Astrocyte of the cerebellum (primary cell): ENCODE measurements at regions not wholly inside any gene's neighbourhood (a gene's known extent, or its start where the extent isn't known, plus 50 kb on each side); places are given as distances from the start of the nearest gene placed in this dataset.
A peak's percentile ranks its signal among the peaks of the same experiment; 100 is the strongest.

Source experiments
- DNase-seq: peaks from one replicate; pipeline ENCODE4 v3.0.0-alpha.2; 2011; ENCODE audit warnings: low read depth
- H3K4me3 ChIP-seq: 2 replicates; pipeline ENCODE4 v1.5.1; 2011; ENCODE audit warnings: mild to moderate bottlenecking, low read depth, low read length, moderate library complexity
- in situ Hi-C: cut with HindIII; loops from 2 replicates; pipeline ENCODE4 v1.10.0; 2017; ENCODE audit warnings: low sequenced_read_pairs
- TF ChIP-seq, protein P1 (sequence below): IDR thresholded peaks from 2 replicates; pipeline ENCODE4 v1.5.1; 2012; ENCODE audit warnings: low read length, low read depth, moderate library complexity, mild to moderate bottlenecking; ENCODE audit errors: missing control alignments

DNA sequence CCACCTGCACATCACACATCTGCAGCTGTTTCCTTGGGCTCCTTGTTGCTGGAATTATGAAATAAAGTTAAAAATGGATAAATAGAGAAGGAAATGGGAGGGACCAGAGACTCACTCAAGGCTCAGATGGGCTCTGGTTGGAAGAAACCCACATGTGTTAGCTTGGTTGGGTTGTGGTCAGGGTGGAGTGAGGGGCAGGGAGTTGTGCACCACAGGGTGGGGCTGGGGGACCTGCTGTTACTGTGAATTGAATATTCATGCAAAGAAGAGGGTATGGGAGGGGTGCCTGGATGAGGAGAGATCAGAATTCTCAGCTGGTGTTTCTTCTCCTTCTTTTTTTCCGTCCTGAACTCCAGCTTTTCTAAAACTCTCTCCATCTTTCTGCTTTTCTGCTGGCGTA lies 320.7 kb downstream of the MAP2K4 start:
- TF ChIP-seq, protein P1, sequence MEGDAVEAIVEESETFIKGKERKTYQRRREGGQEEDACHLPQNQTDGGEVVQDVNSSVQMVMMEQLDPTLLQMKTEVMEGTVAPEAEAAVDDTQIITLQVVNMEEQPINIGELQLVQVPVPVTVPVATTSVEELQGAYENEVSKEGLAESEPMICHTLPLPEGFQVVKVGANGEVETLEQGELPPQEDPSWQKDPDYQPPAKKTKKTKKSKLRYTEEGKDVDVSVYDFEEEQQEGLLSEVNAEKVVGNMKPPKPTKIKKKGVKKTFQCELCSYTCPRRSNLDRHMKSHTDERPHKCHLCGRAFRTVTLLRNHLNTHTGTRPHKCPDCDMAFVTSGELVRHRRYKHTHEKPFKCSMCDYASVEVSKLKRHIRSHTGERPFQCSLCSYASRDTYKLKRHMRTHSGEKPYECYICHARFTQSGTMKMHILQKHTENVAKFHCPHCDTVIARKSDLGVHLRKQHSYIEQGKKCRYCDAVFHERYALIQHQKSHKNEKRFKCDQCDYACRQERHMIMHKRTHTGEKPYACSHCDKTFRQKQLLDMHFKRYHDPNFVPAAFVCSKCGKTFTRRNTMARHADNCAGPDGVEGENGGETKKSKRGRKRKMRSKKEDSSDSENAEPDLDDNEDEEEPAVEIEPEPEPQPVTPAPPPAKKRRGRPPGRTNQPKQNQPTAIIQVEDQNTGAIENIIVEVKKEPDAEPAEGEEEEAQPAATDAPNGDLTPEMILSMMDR = no peak
- in situ Hi-C loops = no loop called here
- DNase-seq = no peak
- H3K4me3 ChIP-seq = no peak overlapping the region

DNA sequence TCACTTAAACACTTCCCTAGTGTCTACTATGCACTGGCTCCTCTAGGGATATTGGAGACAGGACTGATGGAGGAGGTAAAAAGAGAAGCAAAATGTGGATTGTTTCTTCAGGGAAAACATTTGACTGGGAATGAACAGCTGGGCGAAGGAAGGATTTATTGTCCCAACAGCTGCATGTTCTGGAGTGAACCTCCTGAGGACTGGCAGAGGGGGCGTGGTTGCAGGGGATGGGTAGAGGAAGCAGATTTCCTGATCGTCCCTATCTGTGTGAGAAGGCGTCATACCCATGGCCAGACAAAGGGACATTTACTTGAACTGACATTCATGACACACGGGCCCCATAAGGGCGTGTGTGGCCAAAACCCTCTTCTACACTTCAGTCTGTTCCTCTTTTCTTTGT lies 321.5 kb downstream of the MAP2K4 start:
- in situ Hi-C loops = no loop called here
- no peak for DNase-seq
- TF ChIP-seq, protein P1 = no peak
- no peak overlapping the region for H3K4me3 ChIP-seq

DNA sequence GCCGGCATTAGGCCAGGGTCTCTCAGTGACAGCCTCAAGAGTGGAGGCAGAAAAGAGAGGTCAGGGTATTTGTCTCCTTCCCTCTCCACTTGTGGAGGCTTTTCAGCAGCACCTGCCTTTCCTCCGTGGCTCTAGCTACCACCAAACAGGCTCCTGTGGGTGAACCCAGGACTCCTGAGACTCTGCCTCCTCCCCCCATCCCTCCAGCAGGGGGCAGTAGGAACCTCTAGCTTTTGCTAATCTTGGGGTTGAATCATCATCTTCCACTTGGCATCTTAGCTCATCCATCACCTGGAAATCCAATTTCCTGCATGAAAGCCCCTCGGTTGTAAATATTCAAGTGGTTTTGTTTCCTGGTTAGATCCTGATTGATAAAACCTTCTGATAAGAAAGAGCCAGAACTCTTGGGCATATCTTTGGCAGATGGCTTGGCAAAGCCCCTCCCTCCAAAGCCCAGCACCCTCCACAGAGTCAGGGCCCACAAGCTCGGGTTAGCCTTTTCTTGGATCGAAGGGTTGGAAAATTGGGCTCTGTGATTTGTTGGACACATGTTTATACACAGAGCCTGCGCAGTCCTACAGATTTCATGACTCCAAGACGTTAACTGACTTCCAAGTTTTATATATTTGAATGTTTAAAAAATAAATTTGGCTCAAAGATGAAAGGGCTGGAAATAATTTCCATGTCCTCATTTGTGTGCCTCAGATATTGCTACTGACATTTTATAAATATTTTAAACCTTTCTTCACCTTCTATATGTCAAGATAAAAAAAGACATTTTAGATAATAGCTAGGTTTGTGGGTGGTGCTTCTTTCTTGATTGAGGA lies 322.1 kb downstream of the MAP2K4 start:
- no peak overlapping the region for H3K4me3 ChIP-seq
- TF ChIP-seq, protein P1 = peak; percentile 30
- DNase-seq = no peak
- in situ Hi-C loops = no loop called here

DNA sequence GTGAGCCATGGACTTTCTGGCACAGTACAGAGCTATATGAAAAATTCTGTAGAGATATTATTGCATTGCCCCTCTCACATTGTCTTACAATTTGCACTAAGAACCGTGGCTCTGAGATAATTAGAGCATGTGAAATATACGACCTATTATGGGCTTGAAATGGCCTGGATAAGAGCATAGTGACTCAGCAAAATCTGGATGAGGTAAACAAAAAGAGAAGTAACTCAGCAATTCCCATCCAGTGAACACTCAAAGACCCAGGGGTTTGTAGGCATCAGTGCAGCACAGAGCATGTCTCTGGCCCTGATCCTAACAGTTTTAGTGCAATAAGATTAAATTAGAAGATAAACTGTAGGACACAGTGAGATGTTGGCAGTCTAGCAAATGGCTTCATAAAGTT lies 317.2 kb upstream of the MYOCD start:
- DNase-seq = no peak
- TF ChIP-seq, protein P1 = no peak
- no peak overlapping the region for H3K4me3 ChIP-seq
- in situ Hi-C loops = no loop called here

DNA sequence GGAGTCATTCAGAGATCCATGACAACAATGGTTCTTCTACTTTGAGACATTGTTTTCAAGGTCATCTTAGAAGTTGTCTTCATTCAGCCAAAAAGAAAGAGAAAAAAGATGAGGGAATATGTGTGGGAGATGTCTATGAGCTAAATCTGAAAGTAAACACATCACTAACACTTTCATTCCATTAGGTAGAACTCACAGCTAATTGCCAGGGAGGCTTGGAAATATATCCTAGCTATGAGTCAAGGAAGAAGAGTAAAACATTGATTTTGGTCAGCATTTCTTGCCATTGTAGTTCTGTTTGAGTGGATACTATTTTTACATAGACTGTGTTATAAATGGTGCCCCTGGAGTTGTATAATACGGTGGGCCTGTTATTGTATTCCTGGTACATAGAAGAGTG lies 316.4 kb upstream of the MYOCD start:
- H3K4me3 ChIP-seq = no peak overlapping the region
- TF ChIP-seq, protein P1 = no peak
- DNase-seq = no peak
- in situ Hi-C loops = no loop called here

DNA sequence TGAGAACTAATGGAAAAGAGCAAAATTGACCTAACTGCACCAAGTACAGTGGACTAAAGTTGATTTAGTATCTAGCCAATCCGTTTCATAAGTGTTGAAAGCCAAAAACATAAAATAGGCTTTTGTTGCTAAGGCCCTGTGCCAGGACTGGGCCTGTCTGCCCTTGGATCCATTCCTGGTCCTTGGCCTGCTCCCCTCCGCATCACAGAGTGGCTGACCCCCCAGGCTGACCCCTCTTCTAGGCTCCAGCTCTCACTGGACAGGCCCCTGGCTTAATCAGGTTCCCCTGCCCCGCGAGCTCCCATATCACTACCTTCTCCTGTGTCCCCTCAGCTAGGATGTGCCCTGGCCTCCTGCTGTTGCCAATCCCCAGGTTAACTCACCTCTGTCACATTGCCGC lies 313.6 kb upstream of the MYOCD start:
- TF ChIP-seq, protein P1 = no peak
- in situ Hi-C loops = no loop called here
- no peak overlapping the region for H3K4me3 ChIP-seq
- no peak for DNase-seq
